Astrocyte (in vitro differentiated cells and primary cell): ENCODE measurements at regions not wholly inside any gene's neighbourhood (a gene's known extent, or its start where the extent isn't known, plus 50 kb on each side); places are given as distances from the start of the nearest gene placed in this dataset.
A peak's percentile ranks its signal among the peaks of the same experiment; 100 is the strongest.

Source experiments
- DNase-seq: peaks from one replicate; pipeline ENCODE4 v3.0.0-alpha.2; 2010; ENCODE audit warnings: low read depth
- FAIRE-seq: peaks from 2 replicates; lab custom pipeline; 2011; peaks lifted over from hg19 to GRCh38; lab: Jason Lieb, UNC
- H2AFZ ChIP-seq: 2 replicates; pipeline ENCODE4 v1.6.0; 2012; ENCODE audit warnings: low read depth, low read length, inconsistent platforms
- H3K27ac ChIP-seq: 2 replicates; pipeline ENCODE4 v1.5.1; 2011; ENCODE audit warnings: low read depth, low read length, inconsistent platforms
- H3K27me3 ChIP-seq: 2 replicates; pipeline ENCODE4 v1.6.0; 2011; ENCODE audit warnings: low read length, inconsistent platforms; ENCODE audit not compliant: insufficient read depth
- H3K36me3 ChIP-seq: 2 replicates; pipeline ENCODE4 v1.5.1; 2011; ENCODE audit warnings: low read length, inconsistent platforms; ENCODE audit not compliant: insufficient read depth
- H3K4me1 ChIP-seq: 2 replicates; pipeline ENCODE4 v1.5.1; 2011; ENCODE audit warnings: low read length, inconsistent platforms; ENCODE audit not compliant: insufficient read depth
- H3K4me2 ChIP-seq: 2 replicates; pipeline ENCODE4 v1.6.0; 2012; ENCODE audit warnings: low read length, inconsistent platforms
- H3K4me3 ChIP-seq: 2 replicates; pipeline ENCODE4 v1.5.1; 2011; ENCODE audit warnings: low read depth, mild to moderate bottlenecking, low read length, inconsistent platforms; ENCODE audit not compliant: insufficient read depth
- H3K79me2 ChIP-seq: 2 replicates; pipeline ENCODE4 v1.6.0; 2012; ENCODE audit warnings: mild to moderate bottlenecking, low read length, inconsistent platforms; ENCODE audit not compliant: insufficient read depth
- H3K9ac ChIP-seq: 2 replicates; pipeline ENCODE4 v1.6.0; 2012; ENCODE audit warnings: mild to moderate bottlenecking, low read length, inconsistent platforms
- H3K9me3 ChIP-seq: 2 replicates; pipeline ENCODE4 v1.5.1; 2012; ENCODE audit warnings: low read depth, mild to moderate bottlenecking, low read length, inconsistent platforms; ENCODE audit not compliant: insufficient read depth
- H4K20me1 ChIP-seq: 2 replicates; pipeline ENCODE4 v1.6.0; 2012; ENCODE audit warnings: low read length, inconsistent platforms; ENCODE audit not compliant: insufficient read depth
- H3K27ac Mint-ChIP-seq: one replicate; pipeline ENCODE4 v1.8.0; 2021; ENCODE audit warnings: mild to moderate bottlenecking, mixed read lengths; ENCODE audit not compliant: unreplicated experiment
- H3K27me3 Mint-ChIP-seq: one replicate; pipeline ENCODE4 v1.8.0; 2021; ENCODE audit warnings: low read depth, mixed read lengths; ENCODE audit not compliant: unreplicated experiment
- H3K36me3 Mint-ChIP-seq: one replicate; pipeline ENCODE4 v1.8.0; 2021; ENCODE audit warnings: low read depth, mixed read lengths; ENCODE audit not compliant: unreplicated experiment
- H3K4me1 Mint-ChIP-seq: one replicate; pipeline ENCODE4 v1.8.0; 2021; ENCODE audit warnings: low read depth, mixed read lengths; ENCODE audit not compliant: unreplicated experiment
- H3K4me3 Mint-ChIP-seq: one replicate; pipeline ENCODE4 v1.8.0; 2021; ENCODE audit warnings: mild to moderate bottlenecking, moderate library complexity, mixed read lengths; ENCODE audit not compliant: unreplicated experiment
- H3K9me3 Mint-ChIP-seq: one replicate; pipeline ENCODE4 v1.8.0; 2021; ENCODE audit warnings: mild to moderate bottlenecking, mixed read lengths; ENCODE audit not compliant: unreplicated experiment
- EZH2 ChIP-seq: IDR thresholded peaks from 2 replicates; pipeline ENCODE4 v1.6.1; 2012; ENCODE audit warnings: mild to moderate bottlenecking, low read length, inconsistent platforms; ENCODE audit not compliant: insufficient read depth
- TF ChIP-seq, protein P1 (sequence below): IDR thresholded peaks from 2 replicates; pipeline ENCODE4 v1.5.1; 2011; ENCODE audit warnings: low read depth, mild to moderate bottlenecking, inconsistent platforms, low read length, moderate library complexity; ENCODE audit not compliant: insufficient read depth

DNA sequence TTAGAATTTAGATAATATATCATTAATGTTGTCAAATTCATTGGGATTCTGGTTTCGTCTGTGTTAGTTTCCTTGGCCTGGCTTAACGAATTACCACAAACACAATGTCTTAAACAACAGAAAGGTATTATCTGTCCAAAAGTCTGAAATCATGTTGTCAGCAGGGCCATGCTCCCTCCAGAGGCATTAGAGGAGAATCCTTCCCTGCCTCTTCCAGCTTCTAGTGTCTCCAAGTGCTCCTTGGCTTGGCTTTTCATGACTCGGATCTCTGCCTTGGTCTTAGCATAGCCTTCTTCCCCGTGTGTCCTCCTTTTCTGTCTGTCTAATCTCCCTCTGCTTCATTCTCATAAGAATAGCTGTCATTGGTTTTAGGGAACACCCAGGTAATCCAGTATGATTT is 482.5 kb downstream of the SEMA3D start:
- H3K4me3 ChIP-seq = no peak overlapping the region
- no peak overlapping the region for H3K4me2 ChIP-seq
- Mint-ChIP-seq H3K4me1 (no peaks in the 10 kb centered on the region), H3K36me3 (no peaks in the 10 kb centered on the region), H3K9me3 (no peaks in the 10 kb centered on the region), H3K27me3 (no peaks in the 10 kb centered on the region), H3K27ac (no peak overlapping the region), H3K4me3 (no peak overlapping the region)
- no peak for TF ChIP-seq EZH2
- TF ChIP-seq, protein P1, sequence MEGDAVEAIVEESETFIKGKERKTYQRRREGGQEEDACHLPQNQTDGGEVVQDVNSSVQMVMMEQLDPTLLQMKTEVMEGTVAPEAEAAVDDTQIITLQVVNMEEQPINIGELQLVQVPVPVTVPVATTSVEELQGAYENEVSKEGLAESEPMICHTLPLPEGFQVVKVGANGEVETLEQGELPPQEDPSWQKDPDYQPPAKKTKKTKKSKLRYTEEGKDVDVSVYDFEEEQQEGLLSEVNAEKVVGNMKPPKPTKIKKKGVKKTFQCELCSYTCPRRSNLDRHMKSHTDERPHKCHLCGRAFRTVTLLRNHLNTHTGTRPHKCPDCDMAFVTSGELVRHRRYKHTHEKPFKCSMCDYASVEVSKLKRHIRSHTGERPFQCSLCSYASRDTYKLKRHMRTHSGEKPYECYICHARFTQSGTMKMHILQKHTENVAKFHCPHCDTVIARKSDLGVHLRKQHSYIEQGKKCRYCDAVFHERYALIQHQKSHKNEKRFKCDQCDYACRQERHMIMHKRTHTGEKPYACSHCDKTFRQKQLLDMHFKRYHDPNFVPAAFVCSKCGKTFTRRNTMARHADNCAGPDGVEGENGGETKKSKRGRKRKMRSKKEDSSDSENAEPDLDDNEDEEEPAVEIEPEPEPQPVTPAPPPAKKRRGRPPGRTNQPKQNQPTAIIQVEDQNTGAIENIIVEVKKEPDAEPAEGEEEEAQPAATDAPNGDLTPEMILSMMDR = no peak
- no peak overlapping the region for H2AFZ ChIP-seq
- peaks cover 11% of the 10 kb centered on the region for H3K4me1 ChIP-seq
- no peaks in the 10 kb centered on the region for H3K27me3 ChIP-seq
- no peak overlapping the region for H3K9ac ChIP-seq
- H4K20me1 ChIP-seq = no peaks in the 10 kb centered on the region
- H3K36me3 ChIP-seq = no peaks in the 10 kb centered on the region
- no peaks in the 10 kb centered on the region for H3K9me3 ChIP-seq
- H3K79me2 ChIP-seq = no peaks in the 10 kb centered on the region
- FAIRE-seq (no peak), DNase-seq (no peak)
- H3K27ac ChIP-seq = no peak overlapping the region

DNA sequence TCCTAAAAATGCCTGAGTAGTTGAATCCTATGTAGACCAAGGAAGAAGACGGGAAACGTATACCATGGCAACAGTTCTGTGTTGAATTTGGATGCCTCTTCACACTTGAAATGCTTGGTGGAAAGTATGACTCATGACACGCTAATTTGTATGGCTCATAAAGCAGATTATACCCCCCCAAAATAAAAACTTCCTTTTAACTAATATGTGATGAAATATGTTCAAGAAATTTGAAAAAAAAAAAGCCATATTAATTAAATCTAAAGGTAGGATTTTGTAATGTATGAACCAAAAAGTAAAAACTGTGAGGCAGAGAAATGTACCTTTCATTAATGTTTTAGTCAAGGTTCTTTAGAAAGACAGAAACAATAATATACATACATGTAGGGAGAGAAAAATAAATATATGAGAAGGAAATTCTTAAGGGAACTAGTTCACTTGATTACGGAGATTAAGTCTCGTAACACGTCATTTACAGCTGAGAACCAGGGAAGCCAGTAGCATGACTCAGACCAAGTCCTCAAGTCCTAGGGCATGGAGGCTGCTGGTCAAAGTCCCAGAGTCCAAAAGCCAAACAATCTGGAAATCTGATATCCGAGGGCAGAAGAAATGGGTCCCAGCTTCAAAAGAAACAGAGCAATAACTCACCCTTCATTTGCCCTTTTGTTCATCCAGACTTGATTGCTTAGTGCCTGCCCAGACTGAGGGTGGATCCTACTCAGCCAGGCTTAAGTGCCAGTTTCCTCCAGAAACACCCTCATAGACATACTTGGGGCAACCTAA is 485.1 kb downstream of the SEMA3D start:
- Histone ChIP-seq H3K4me2 (peak overlapping the region; percentile 46), H3K9ac (peak overlapping the region; percentile 48), H3K4me1 (peaks cover 24% of the 10 kb centered on the region), H3K79me2 (no peaks in the 10 kb centered on the region), H3K27ac (peak overlapping the region; percentile 93), H2AFZ (peak overlapping the region; percentile 11), H3K36me3 (no peaks in the 10 kb centered on the region), H3K27me3 (no peaks in the 10 kb centered on the region), H3K4me3 (no peak overlapping the region), H4K20me1 (no peaks in the 10 kb centered on the region), H3K9me3 (no peaks in the 10 kb centered on the region)
- Mint-ChIP-seq H3K4me3 (no peak overlapping the region), H3K36me3 (no peaks in the 10 kb centered on the region), H3K4me1 (peaks cover 3% of the 10 kb centered on the region), H3K27me3 (no peaks in the 10 kb centered on the region), H3K27ac (peak overlapping the region; percentile 31), H3K9me3 (no peaks in the 10 kb centered on the region)
- TF ChIP-seq EZH2 = no peak
- TF ChIP-seq, protein P1 = no peak
- FAIRE-seq (peak; percentile 68), DNase-seq (peak; percentile 99)
